Lower leg skin (tissue), 3 donors: ENCODE measurements at regions not wholly inside any gene's neighbourhood (a gene's known extent, or its start where the extent isn't known, plus 50 kb on each side); places are given as distances from the start of the nearest gene placed in this dataset.

Source experiments
- POLR2A ChIP-seq, 2 donors: fragments of 450-650 bp; IDR thresholded peaks; one replicate each; pipeline ENCODE4 v1.6.1; 2016 to 2017; ENCODE audit warnings: antibody characterized with exemption in 2 of 2, mild to moderate bottlenecking in 1 of 2, moderate library complexity in 1 of 2
- TF ChIP-seq, protein P1 (sequence below), 3 donors: fragments of 450-650 bp; IDR thresholded peaks; one replicate each; pipeline ENCODE4 v1.5.1; 2016; ENCODE audit warnings: antibody characterized with exemption in 3 of 3, mild to moderate bottlenecking in 3 of 3, moderate library complexity in 2 of 3

DNA sequence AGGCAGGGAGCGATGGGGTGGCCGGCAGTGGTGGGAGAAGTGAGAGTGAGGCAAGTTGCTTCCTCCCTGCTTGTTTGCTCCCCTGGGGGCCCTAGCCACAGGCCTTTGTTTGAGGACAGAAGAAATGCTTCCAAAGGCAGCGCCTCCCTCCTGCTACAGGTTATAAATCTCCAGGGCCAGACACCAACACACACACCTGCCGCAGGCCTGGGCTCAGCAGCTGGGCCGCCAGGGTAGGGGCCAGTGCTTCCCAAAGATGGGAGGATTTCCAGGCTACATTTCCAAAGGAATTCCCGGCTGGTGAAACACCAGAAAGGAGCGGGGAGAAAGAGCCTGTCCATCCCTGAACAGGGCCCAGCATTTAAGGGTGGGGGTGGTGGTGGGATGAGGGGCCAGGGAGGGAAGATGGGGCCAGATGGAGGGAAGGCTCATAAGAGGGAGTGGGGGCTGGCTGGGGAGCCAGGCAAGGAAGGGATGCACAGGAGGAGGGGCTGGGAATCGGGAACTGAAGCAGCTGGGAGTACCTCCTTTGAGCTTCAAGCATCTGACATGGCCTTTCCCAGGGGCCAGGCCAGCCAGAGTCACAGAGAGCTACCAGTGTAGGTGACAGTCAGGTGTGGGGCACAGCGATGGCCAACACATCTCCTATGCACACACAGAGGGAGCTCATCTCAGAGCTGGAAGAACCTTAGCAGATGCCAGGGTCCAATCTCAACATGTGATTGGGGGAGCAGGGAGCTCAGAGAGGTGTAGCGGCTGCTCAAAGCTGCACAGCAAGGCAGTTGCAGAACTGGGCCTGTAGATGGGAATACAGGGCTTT is 143.9 kb downstream of the PJA1 start:
- TF ChIP-seq, protein P1, sequence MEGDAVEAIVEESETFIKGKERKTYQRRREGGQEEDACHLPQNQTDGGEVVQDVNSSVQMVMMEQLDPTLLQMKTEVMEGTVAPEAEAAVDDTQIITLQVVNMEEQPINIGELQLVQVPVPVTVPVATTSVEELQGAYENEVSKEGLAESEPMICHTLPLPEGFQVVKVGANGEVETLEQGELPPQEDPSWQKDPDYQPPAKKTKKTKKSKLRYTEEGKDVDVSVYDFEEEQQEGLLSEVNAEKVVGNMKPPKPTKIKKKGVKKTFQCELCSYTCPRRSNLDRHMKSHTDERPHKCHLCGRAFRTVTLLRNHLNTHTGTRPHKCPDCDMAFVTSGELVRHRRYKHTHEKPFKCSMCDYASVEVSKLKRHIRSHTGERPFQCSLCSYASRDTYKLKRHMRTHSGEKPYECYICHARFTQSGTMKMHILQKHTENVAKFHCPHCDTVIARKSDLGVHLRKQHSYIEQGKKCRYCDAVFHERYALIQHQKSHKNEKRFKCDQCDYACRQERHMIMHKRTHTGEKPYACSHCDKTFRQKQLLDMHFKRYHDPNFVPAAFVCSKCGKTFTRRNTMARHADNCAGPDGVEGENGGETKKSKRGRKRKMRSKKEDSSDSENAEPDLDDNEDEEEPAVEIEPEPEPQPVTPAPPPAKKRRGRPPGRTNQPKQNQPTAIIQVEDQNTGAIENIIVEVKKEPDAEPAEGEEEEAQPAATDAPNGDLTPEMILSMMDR (IDR thresholded peaks at IDR 0.05) = no peak
- no peak for TF ChIP-seq POLR2A (IDR thresholded peaks at IDR 0.05)
